PFSK-1 (cell line): ENCODE measurements at regions not wholly inside any gene's neighbourhood (a gene's known extent, or its start where the extent isn't known, plus 50 kb on each side); places are given as distances from the start of the nearest gene placed in this dataset.

Experiments used
- POLR2AphosphoS5 ChIP-seq: IDR thresholded peaks from 2 replicates; pipeline ENCODE4 v1.6.1; 2012; ENCODE audit warnings: low read depth, mild to moderate bottlenecking, control low read depth, low read length, moderate library complexity
- SIN3A ChIP-seq: IDR thresholded peaks from 2 replicates; pipeline ENCODE4 v1.6.1; 2012; ENCODE audit warnings: mild to moderate bottlenecking, low read length, moderate library complexity, borderline replicate concordance; ENCODE audit not compliant: insufficient read depth

DNA sequence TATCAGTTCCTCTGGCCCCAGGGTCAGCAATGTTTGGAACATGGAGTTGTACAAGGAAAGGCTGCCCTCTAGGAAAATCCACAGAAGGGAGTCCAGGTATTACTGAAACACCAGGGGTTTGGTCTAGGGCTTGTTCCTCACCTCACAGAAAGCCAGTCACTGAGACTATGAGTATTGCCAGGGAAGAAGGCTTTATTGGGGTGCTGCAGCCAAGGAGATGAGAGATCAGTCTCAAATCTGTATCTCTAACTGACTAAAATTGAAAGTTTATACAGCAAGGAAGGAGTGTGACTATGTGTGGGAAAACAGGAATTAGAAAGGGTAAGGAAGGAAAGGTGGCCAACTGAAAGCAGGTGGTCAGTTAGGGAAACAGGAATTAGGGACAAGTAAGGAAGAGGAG lies 172.3 kb downstream of the LYPLAL1 start:
- TF ChIP-seq POLR2AphosphoS5: no peak
- TF ChIP-seq SIN3A: no peak
